ENCODE measurements at regions not wholly inside any gene's neighbourhood (a gene's known extent, or its start where the extent isn't known, plus 50 kb on each side); places are given as distances from the start of the nearest gene placed in this dataset.
A peak's percentile ranks its signal among the peaks of the same experiment; 100 is the strongest.

DNA sequence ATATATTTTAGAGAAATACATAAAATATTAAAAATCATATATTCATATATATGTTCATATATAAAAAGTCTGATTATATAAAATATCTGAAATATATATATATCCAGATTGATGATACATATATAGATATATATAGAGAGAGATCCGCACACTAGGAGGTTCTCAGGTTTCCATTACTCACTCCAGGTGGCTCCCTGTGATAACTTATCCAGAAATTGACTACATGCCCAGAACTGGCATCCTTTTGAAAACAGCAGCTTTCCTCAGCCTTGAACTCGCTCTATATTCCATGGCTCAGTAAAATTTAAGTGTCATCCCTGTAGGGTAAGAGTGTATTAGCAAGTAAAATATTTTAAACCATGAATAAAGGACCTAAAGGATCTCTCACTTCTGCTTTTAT, 206.8 kb downstream of the TINAG start:
- no peaks in the 10 kb centered on the region for H3K27me3 ChIP-seq (ENCODE audit: insufficient read depth, poor library complexity, severe bottlenecking)
- H3K4me1 ChIP-seq (ENCODE audit: insufficient read depth, poor library complexity, severe bottlenecking), result peaks cover 11% of the 10 kb centered on the region
- H3K4me3 ChIP-seq (ENCODE audit: severe bottlenecking), result no peak overlapping the region
- DNase-seq (ENCODE audit: low spot score) (no peak), ATAC-seq (ENCODE audit: low read depth) (peak; percentile 85)
- TF ChIP-seq CTCF (IDR thresholded peaks at IDR 0.05; ENCODE audit: poor library complexity, severe bottlenecking), result peak; percentile 49
- no peaks in the 10 kb centered on the region for H3K9me3 ChIP-seq (ENCODE audit: severe bottlenecking)
- no peak overlapping the region for H3K27ac ChIP-seq (ENCODE audit: poor library complexity, severe bottlenecking)
- no peaks in the 10 kb centered on the region for H3K36me3 ChIP-seq (ENCODE audit: low read depth)

GRCh38 chr6:54515713-54516112, 207.5 kb downstream of the TINAG start:
- Histone ChIP-seq H3K27me3 (ENCODE audit: insufficient read depth, poor library complexity, severe bottlenecking) (no peaks in the 10 kb centered on the region), H3K27ac (ENCODE audit: poor library complexity, severe bottlenecking) (no peak overlapping the region), H3K36me3 (ENCODE audit: low read depth) (no peaks in the 10 kb centered on the region), H3K4me1 (ENCODE audit: insufficient read depth, poor library complexity, severe bottlenecking) (peaks cover 11% of the 10 kb centered on the region), H3K4me3 (ENCODE audit: severe bottlenecking) (no peak overlapping the region), H3K9me3 (ENCODE audit: severe bottlenecking) (no peaks in the 10 kb centered on the region)
- TF ChIP-seq CTCF (IDR thresholded peaks at IDR 0.05; ENCODE audit: poor library complexity, severe bottlenecking), result no peak
- peak; percentile 52; the same call in 2 of the 3 replicates for ATAC-seq (ENCODE audit: low read depth)
- DNase-seq (ENCODE audit: low spot score), result no peak

DNA sequence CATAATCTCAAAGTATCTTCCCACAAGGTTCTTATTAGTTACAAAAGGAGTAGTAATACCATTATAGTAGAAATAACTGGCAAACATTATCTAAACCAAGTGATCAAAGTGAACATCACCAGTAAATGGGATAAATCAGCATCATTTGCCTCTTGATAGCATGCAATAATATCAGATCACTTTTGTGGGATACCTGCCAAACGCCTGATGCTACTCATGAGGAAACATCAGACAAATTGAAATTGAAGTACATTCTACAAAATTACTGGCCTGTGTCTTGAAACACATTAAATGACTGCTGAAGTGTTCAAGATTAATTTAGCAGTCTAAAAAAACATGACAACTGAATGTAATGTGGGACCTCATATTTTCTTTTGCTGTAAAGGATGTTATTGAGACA, 208.1 kb downstream of the TINAG start:
- DNase-seq (ENCODE audit: low spot score) (no peak), ATAC-seq (ENCODE audit: low read depth) (no peak)
- Histone ChIP-seq H3K36me3 (ENCODE audit: low read depth) (no peaks in the 10 kb centered on the region), H3K27me3 (ENCODE audit: insufficient read depth, poor library complexity, severe bottlenecking) (no peaks in the 10 kb centered on the region), H3K9me3 (ENCODE audit: severe bottlenecking) (no peaks in the 10 kb centered on the region), H3K27ac (ENCODE audit: poor library complexity, severe bottlenecking) (no peak overlapping the region), H3K4me1 (ENCODE audit: insufficient read depth, poor library complexity, severe bottlenecking) (peaks cover 11% of the 10 kb centered on the region), H3K4me3 (ENCODE audit: severe bottlenecking) (no peak overlapping the region)
- TF ChIP-seq CTCF (IDR thresholded peaks at IDR 0.05; ENCODE audit: poor library complexity, severe bottlenecking), result no peak

GRCh38 chr6:54519161-54519560, 210.9 kb downstream of the TINAG start:
- Histone ChIP-seq H3K27me3 (ENCODE audit: insufficient read depth, poor library complexity, severe bottlenecking) (no peaks in the 10 kb centered on the region), H3K27ac (ENCODE audit: poor library complexity, severe bottlenecking) (no peak overlapping the region), H3K4me3 (ENCODE audit: severe bottlenecking) (no peak overlapping the region), H3K9me3 (ENCODE audit: severe bottlenecking) (no peaks in the 10 kb centered on the region), H3K4me1 (ENCODE audit: insufficient read depth, poor library complexity, severe bottlenecking) (peaks cover 11% of the 10 kb centered on the region), H3K36me3 (ENCODE audit: low read depth) (no peaks in the 10 kb centered on the region)
- no peak for DNase-seq (ENCODE audit: low spot score)
- TF ChIP-seq CTCF (IDR thresholded peaks at IDR 0.05; ENCODE audit: poor library complexity, severe bottlenecking), result no peak
- ATAC-seq (ENCODE audit: low read depth), result no peak

- no peak for TF ChIP-seq CTCF (IDR thresholded peaks at IDR 0.05; ENCODE audit: poor library complexity, severe bottlenecking)
- H3K27me3 ChIP-seq (ENCODE audit: insufficient read depth, poor library complexity, severe bottlenecking), result no peaks in the 10 kb centered on the region
- no peak for DNase-seq (ENCODE audit: low spot score)
- H3K36me3 ChIP-seq (ENCODE audit: low read depth), result no peaks in the 10 kb centered on the region
- no peak; the same call in 2 of the 3 replicates for ATAC-seq (ENCODE audit: low read depth)
- H3K4me3 ChIP-seq (ENCODE audit: severe bottlenecking), result no peak overlapping the region
- no peaks in the 10 kb centered on the region for H3K9me3 ChIP-seq (ENCODE audit: severe bottlenecking)
- H3K27ac ChIP-seq (ENCODE audit: poor library complexity, severe bottlenecking), result no peak overlapping the region
- no peaks in the 10 kb centered on the region for H3K4me1 ChIP-seq (ENCODE audit: insufficient read depth, poor library complexity, severe bottlenecking)
Measured at GRCh38 chr6:54525731-54526130, 217.5 kb downstream of the TINAG start.
